ENCODE measurements at regions not wholly inside any gene's neighbourhood (a gene's known extent, or its start where the extent isn't known, plus 50 kb on each side); places are given as distances from the start of the nearest gene placed in this dataset.

DNA sequence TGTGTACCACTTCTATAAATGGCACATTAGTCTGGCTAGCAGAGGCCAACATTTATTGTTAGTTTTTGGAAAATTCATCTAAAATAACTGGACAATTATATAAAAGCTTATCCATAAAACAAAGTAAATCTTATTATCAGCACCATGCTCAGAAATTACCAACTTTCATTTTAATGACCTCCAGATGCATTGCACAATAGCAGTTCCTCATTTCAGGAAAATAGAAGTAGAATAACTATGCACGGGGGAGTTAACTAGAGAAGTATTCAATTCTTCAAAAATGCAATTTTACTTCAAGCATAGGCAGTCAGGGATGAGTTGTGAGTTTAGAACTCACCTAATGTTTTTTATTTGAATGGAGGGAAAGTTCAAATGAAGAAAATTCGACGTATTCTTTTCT lies 1023.5 kb downstream of the PCDH17 start:
- TF ChIP-seq, protein P1, sequence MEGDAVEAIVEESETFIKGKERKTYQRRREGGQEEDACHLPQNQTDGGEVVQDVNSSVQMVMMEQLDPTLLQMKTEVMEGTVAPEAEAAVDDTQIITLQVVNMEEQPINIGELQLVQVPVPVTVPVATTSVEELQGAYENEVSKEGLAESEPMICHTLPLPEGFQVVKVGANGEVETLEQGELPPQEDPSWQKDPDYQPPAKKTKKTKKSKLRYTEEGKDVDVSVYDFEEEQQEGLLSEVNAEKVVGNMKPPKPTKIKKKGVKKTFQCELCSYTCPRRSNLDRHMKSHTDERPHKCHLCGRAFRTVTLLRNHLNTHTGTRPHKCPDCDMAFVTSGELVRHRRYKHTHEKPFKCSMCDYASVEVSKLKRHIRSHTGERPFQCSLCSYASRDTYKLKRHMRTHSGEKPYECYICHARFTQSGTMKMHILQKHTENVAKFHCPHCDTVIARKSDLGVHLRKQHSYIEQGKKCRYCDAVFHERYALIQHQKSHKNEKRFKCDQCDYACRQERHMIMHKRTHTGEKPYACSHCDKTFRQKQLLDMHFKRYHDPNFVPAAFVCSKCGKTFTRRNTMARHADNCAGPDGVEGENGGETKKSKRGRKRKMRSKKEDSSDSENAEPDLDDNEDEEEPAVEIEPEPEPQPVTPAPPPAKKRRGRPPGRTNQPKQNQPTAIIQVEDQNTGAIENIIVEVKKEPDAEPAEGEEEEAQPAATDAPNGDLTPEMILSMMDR (IDR thresholded peaks at IDR 0.05): no peak
- no peak for TF ChIP-seq POLR2A (IDR thresholded peaks at IDR 0.05)
